ENCODE measurements at regions not wholly inside any gene's neighbourhood (a gene's known extent, or its start where the extent isn't known, plus 50 kb on each side); places are given as distances from the start of the nearest gene placed in this dataset.

DNA sequence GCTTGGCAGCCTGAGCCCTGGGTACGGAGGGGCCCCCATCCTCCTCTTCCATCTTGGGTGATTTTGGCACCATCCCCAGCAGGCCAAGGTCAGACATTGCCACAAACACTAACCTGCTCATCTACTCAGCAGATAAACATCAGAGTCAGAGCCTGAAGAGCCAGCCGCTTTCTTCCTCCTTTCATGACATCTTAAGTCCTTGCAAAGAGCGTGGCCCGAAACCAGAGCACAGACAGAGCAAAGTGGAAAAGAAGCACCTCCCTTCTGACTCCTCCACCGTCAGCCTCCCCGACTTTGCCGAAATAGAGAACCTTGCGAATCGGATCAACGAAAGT, 60.4 kb upstream of the RPH3AL start:
- TF ChIP-seq, protein P1, sequence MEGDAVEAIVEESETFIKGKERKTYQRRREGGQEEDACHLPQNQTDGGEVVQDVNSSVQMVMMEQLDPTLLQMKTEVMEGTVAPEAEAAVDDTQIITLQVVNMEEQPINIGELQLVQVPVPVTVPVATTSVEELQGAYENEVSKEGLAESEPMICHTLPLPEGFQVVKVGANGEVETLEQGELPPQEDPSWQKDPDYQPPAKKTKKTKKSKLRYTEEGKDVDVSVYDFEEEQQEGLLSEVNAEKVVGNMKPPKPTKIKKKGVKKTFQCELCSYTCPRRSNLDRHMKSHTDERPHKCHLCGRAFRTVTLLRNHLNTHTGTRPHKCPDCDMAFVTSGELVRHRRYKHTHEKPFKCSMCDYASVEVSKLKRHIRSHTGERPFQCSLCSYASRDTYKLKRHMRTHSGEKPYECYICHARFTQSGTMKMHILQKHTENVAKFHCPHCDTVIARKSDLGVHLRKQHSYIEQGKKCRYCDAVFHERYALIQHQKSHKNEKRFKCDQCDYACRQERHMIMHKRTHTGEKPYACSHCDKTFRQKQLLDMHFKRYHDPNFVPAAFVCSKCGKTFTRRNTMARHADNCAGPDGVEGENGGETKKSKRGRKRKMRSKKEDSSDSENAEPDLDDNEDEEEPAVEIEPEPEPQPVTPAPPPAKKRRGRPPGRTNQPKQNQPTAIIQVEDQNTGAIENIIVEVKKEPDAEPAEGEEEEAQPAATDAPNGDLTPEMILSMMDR (IDR thresholded peaks at IDR 0.05 in 2 of 3, conservative IDR thresholded peaks at IDR 0.05 in 1 of 3; ENCODE audit: insufficient read depth in 2 of 3, low read depth in 1 of 3, low read length in 3 of 3), result no peak
- TF ChIP-seq, protein P2, sequence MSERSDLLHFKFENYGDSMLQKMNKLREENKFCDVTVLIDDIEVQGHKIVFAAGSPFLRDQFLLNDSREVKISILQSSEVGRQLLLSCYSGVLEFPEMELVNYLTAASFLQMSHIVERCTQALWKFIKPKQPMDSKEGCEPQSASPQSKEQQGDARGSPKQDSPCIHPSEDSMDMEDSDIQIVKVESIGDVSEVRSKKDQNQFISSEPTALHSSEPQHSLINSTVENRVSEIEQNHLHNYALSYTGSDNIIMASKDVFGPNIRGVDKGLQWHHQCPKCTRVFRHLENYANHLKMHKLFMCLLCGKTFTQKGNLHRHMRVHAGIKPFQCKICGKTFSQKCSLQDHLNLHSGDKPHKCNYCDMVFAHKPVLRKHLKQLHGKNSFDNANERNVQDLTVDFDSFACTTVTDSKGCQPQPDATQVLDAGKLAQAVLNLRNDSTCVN (CRISPR knock-in tag; IDR thresholded peaks at IDR 0.05), result no peak
- no peak for TF ChIP-seq TFAM (CRISPR knock-in tag; conservative IDR thresholded peaks at IDR 0.05)
- TF ChIP-seq LARP7 (IDR thresholded peaks at IDR 0.05), result no peak
- no peak for TF ChIP-seq RB1 (IDR thresholded peaks at IDR 0.05; ENCODE audit: low read depth)

All from K562 (cell line).